SK-N-SH (cell line): ENCODE measurements at regions not wholly inside any gene's neighbourhood (a gene's known extent, or its start where the extent isn't known, plus 50 kb on each side); places are given as distances from the start of the nearest gene placed in this dataset.

Source experiments
- EP300 ChIP-seq, 2 experiments: IDR thresholded peaks; 2 replicates each; pipeline versions ENCODE4 v1.4.0 to v1.6.1; 2012; ENCODE audit warnings: borderline replicate concordance in 1 of 2, low read depth in 1 of 2, low read length in 1 of 2
- JUND ChIP-seq: IDR thresholded peaks from 2 replicates; pipeline ENCODE4 v1.4.0; 2012
- MEF2A ChIP-seq: IDR thresholded peaks from 2 replicates; pipeline ENCODE4 v1.4.0; 2012; ENCODE audit warnings: low read depth, borderline replicate concordance
- NFIC ChIP-seq: IDR thresholded peaks from 2 replicates; pipeline ENCODE4 v1.4.0; 2012; ENCODE audit warnings: borderline replicate concordance
- NRF1 ChIP-seq: IDR thresholded peaks from 2 replicates; pipeline ENCODE4 v1.6.1; 2012; ENCODE audit warnings: low read depth, mild to moderate bottlenecking, low read length
- RAD21 ChIP-seq: IDR thresholded peaks from 2 replicates; pipeline ENCODE4 v1.6.1; 2012; ENCODE audit warnings: mild to moderate bottlenecking, low read length
- REST ChIP-seq: IDR thresholded peaks from 2 replicates; pipeline ENCODE4 v1.6.1; 2012; ENCODE audit warnings: mild to moderate bottlenecking, low read depth, low read length, moderate library complexity
- RXRA ChIP-seq: IDR thresholded peaks from 2 replicates; pipeline ENCODE4 v1.4.0; 2012; ENCODE audit warnings: low read depth, mild to moderate bottlenecking, borderline replicate concordance
- SIN3A ChIP-seq: IDR thresholded peaks from 2 replicates; pipeline ENCODE4 v1.6.1; 2012; ENCODE audit warnings: low read depth, mild to moderate bottlenecking, low read length, moderate library complexity, borderline replicate concordance
- TCF12 ChIP-seq: IDR thresholded peaks from 2 replicates; pipeline ENCODE4 v1.4.0; 2012
- YY1 ChIP-seq: IDR thresholded peaks from 2 replicates; pipeline ENCODE4 v1.4.0; 2012; ENCODE audit warnings: low read depth, mild to moderate bottlenecking
- TF ChIP-seq, protein P1 (sequence below): fragments of 200-600 bp; sonication (generic); IDR thresholded peaks from 2 replicates; pipeline ENCODE4 v1.6.1; 2017; ENCODE audit warnings: antibody characterized with exemption, mild to moderate bottlenecking, moderate library complexity
- TF ChIP-seq, protein P2 (sequence below): IDR thresholded peaks from 2 replicates; pipeline ENCODE4 v1.4.0; 2012; ENCODE audit warnings: low read depth

DNA sequence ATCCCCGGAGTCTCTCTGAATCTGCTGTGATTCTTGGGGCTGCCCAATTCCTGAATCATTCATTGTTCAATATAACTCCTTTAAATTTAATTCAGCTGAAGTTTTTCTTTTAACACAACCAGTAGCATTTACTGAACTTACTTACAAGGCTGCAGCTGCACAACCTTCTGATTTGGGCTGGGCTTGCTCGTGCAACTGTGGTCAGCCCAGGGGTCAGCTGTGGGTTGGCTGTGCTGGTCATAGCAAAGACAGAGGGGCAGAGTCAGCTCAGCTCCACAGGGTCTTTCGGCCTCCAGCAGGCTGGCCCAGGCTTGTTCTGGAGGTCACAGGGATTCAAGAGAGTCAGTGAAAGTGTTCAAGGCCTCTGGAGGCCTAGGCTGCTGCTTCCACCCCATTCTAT is 186.1 kb downstream of the MATN1 start:
- TF ChIP-seq, protein P1, sequence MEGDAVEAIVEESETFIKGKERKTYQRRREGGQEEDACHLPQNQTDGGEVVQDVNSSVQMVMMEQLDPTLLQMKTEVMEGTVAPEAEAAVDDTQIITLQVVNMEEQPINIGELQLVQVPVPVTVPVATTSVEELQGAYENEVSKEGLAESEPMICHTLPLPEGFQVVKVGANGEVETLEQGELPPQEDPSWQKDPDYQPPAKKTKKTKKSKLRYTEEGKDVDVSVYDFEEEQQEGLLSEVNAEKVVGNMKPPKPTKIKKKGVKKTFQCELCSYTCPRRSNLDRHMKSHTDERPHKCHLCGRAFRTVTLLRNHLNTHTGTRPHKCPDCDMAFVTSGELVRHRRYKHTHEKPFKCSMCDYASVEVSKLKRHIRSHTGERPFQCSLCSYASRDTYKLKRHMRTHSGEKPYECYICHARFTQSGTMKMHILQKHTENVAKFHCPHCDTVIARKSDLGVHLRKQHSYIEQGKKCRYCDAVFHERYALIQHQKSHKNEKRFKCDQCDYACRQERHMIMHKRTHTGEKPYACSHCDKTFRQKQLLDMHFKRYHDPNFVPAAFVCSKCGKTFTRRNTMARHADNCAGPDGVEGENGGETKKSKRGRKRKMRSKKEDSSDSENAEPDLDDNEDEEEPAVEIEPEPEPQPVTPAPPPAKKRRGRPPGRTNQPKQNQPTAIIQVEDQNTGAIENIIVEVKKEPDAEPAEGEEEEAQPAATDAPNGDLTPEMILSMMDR: no peak
- no peak for TF ChIP-seq RAD21
- TF ChIP-seq EP300 (IDR thresholded peaks at IDR 0.05; ENCODE audit: borderline replicate concordance in 1 of 2, low read depth in 1 of 2, low read length in 1 of 2): no peak
- no peak for TF ChIP-seq JUND
- TF ChIP-seq RXRA: no peak
- no peak for TF ChIP-seq NRF1
- TF ChIP-seq REST: no peak
- TF ChIP-seq, protein P2, sequence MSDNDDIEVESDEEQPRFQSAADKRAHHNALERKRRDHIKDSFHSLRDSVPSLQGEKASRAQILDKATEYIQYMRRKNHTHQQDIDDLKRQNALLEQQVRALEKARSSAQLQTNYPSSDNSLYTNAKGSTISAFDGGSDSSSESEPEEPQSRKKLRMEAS: no peak
- TF ChIP-seq TCF12: no peak
- TF ChIP-seq YY1: no peak
- TF ChIP-seq MEF2A: no peak
- TF ChIP-seq SIN3A: no peak
- no peak for TF ChIP-seq NFIC
